Panc1 (cell line): ENCODE measurements at regions not wholly inside any gene's neighbourhood (a gene's known extent, or its start where the extent isn't known, plus 50 kb on each side); places are given as distances from the start of the nearest gene placed in this dataset.

Experiments
- POLR2AphosphoS5 ChIP-seq: IDR thresholded peaks from 2 replicates; pipeline ENCODE4 v1.6.1; 2012; ENCODE audit warnings: mild to moderate bottlenecking, low read depth, low read length, moderate library complexity
- TF ChIP-seq, protein P1 (sequence below): fragments of 450-650 bp; IDR thresholded peaks from 2 replicates; pipeline ENCODE4 v1.5.1; 2017; ENCODE audit warnings: mild to moderate bottlenecking
- TF ChIP-seq, protein P2 (sequence below), 2 experiments: IDR thresholded peaks; 2 replicates each; pipeline ENCODE4 v1.6.1; 2011 to 2012; ENCODE audit warnings: low read depth in 2 of 2, control low read depth in 1 of 2, low read length in 1 of 2, mild to moderate bottlenecking in 1 of 2, moderate library complexity in 1 of 2; ENCODE audit not compliant: insufficient read depth in 1 of 2

GRCh38 chr6:156660389-156660788 is 116.8 kb upstream of the ARID1B start:
- TF ChIP-seq, protein P1, sequence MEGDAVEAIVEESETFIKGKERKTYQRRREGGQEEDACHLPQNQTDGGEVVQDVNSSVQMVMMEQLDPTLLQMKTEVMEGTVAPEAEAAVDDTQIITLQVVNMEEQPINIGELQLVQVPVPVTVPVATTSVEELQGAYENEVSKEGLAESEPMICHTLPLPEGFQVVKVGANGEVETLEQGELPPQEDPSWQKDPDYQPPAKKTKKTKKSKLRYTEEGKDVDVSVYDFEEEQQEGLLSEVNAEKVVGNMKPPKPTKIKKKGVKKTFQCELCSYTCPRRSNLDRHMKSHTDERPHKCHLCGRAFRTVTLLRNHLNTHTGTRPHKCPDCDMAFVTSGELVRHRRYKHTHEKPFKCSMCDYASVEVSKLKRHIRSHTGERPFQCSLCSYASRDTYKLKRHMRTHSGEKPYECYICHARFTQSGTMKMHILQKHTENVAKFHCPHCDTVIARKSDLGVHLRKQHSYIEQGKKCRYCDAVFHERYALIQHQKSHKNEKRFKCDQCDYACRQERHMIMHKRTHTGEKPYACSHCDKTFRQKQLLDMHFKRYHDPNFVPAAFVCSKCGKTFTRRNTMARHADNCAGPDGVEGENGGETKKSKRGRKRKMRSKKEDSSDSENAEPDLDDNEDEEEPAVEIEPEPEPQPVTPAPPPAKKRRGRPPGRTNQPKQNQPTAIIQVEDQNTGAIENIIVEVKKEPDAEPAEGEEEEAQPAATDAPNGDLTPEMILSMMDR: no peak
- no peak for TF ChIP-seq POLR2AphosphoS5
- TF ChIP-seq, protein P2, sequence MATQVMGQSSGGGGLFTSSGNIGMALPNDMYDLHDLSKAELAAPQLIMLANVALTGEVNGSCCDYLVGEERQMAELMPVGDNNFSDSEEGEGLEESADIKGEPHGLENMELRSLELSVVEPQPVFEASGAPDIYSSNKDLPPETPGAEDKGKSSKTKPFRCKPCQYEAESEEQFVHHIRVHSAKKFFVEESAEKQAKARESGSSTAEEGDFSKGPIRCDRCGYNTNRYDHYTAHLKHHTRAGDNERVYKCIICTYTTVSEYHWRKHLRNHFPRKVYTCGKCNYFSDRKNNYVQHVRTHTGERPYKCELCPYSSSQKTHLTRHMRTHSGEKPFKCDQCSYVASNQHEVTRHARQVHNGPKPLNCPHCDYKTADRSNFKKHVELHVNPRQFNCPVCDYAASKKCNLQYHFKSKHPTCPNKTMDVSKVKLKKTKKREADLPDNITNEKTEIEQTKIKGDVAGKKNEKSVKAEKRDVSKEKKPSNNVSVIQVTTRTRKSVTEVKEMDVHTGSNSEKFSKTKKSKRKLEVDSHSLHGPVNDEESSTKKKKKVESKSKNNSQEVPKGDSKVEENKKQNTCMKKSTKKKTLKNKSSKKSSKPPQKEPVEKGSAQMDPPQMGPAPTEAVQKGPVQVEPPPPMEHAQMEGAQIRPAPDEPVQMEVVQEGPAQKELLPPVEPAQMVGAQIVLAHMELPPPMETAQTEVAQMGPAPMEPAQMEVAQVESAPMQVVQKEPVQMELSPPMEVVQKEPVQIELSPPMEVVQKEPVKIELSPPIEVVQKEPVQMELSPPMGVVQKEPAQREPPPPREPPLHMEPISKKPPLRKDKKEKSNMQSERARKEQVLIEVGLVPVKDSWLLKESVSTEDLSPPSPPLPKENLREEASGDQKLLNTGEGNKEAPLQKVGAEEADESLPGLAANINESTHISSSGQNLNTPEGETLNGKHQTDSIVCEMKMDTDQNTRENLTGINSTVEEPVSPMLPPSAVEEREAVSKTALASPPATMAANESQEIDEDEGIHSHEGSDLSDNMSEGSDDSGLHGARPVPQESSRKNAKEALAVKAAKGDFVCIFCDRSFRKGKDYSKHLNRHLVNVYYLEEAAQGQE (IDR thresholded peaks at IDR 0.05; ENCODE audit: insufficient read depth in 1 of 2, low read depth in 2 of 2, low read length in 1 of 2): no peak
